PC-3 (cell line): ENCODE measurements at regions not wholly inside any gene's neighbourhood (a gene's known extent, or its start where the extent isn't known, plus 50 kb on each side); places are given as distances from the start of the nearest gene placed in this dataset.

ENCODE experiments used
- ATAC-seq: fragments of 200-7000 bp; cut with Tn5 transposase; 2 replicates; pipeline ENCODE4 v1.9.1; 2020; ENCODE audit warnings: mild to moderate bottlenecking, moderate library complexity
- BruUV-seq: library from RNA; stranded (reverse); fragments of 400-500 nt; replicated peaks from 2 replicates; lab custom pipeline; 2021; lab: Mats Ljungman, UMichigan
- CTCF ChIA-PET: fragments of 300-600 bp; sonication (Branson Sonifier 250); formaldehyde crosslinking; loops from one replicate; lab custom pipeline; 2022; ENCODE audit warnings: antibody characterized with exemption; lab: Charles Lee
- POLR2A ChIA-PET: fragments of 300-600 bp; sonication (Branson Sonifier 250); formaldehyde crosslinking; loops from one replicate; lab custom pipeline; 2022; ENCODE audit warnings: antibody characterized with exemption; ENCODE audit not compliant: unreplicated experiment; lab: Charles Lee
- DNase-seq: peaks from one replicate; pipeline ENCODE4 v3.0.0-alpha.2; 2015
- H2AFZ ChIP-seq: fragments of 300-600 bp; sonication (generic); 2 replicates; pipeline ENCODE4 v1.6.0; 2016; ENCODE audit warnings: antibody characterized with exemption, low read length
- H3F3A ChIP-seq: fragments of 300-600 bp; sonication (generic); one replicate; pipeline ENCODE4 v1.6.0; 2017; ENCODE audit warnings: antibody characterized with exemption, low read length, control low read depth, mild to moderate bottlenecking; ENCODE audit not compliant: unreplicated experiment
- H3K27ac ChIP-seq: fragments of 300-600 bp; sonication (generic); 2 replicates; pipeline ENCODE4 v1.5.1; 2016; ENCODE audit warnings: mild to moderate bottlenecking, low read length
- H3K27me3 ChIP-seq: fragments of 300-600 bp; sonication (generic); 2 replicates; pipeline ENCODE4 v1.6.1; 2016; ENCODE audit warnings: low read length, mixed read lengths
- H3K36me3 ChIP-seq: fragments of 300-600 bp; sonication (generic); 2 replicates; pipeline ENCODE4 v1.6.1; 2016; ENCODE audit warnings: low read depth, mixed run types, low read length, mixed read lengths
- H3K4me1 ChIP-seq: fragments of 300-600 bp; sonication (generic); 2 replicates; pipeline ENCODE4 v1.5.1; 2016; ENCODE audit warnings: low read length; ENCODE audit not compliant: insufficient read depth
- H3K4me2 ChIP-seq: fragments of 300-600 bp; sonication (generic); 2 replicates; pipeline ENCODE4 v1.6.0; 2016; ENCODE audit warnings: low read length
- H3K4me3 ChIP-seq: fragments of 300-600 bp; sonication (generic); 2 replicates; pipeline ENCODE4 v1.5.1; 2016; ENCODE audit warnings: mild to moderate bottlenecking, low read length, mixed read lengths
- H3K79me2 ChIP-seq: fragments of 300-600 bp; sonication (generic); 2 replicates; pipeline ENCODE4 v1.6.1; 2017; ENCODE audit warnings: low read length, mixed read lengths
- H3K9ac ChIP-seq: fragments of 300-600 bp; sonication (generic); 2 replicates; pipeline ENCODE4 v1.6.0; 2016; ENCODE audit warnings: mild to moderate bottlenecking, low read length
- H3K9me2 ChIP-seq: fragments of 300-600 bp; sonication (generic); replicated peaks from 2 replicates; pipeline ENCODE4 v1.6.1; 2016; ENCODE audit warnings: mixed run types, low read length, mixed read lengths
- H3K9me3 ChIP-seq: fragments of 300-600 bp; sonication (generic); 2 replicates; pipeline ENCODE4 v1.6.1; 2016; ENCODE audit warnings: low read length, mixed read lengths
- H4K20me1 ChIP-seq: fragments of 300-600 bp; sonication (generic); 2 replicates; pipeline ENCODE4 v1.6.1; 2016; ENCODE audit warnings: low read length, mixed read lengths
- EZH2 ChIP-seq: fragments of 300-600 bp; sonication (generic); IDR thresholded peaks from one replicate; pipeline ENCODE4 v1.6.1; 2017; ENCODE audit warnings: antibody characterized with exemption, mild to moderate bottlenecking, low read length; ENCODE audit not compliant: unreplicated experiment
- EZH2phosphoT487 ChIP-seq: fragments of 300-600 bp; sonication (generic); IDR thresholded peaks from 2 replicates; pipeline ENCODE4 v1.6.1; 2018; ENCODE audit warnings: mild to moderate bottlenecking, antibody characterized with exemption, low read length, borderline replicate concordance
- intact Hi-C: fragments of 100-400 bp; cut with micrococcal nuclease; formaldehyde crosslinking; loops from 2 replicates; pipeline ENCODE4 v1.9.0; 2023
- TF ChIP-seq, protein P1 (sequence below): fragments of 300-600 bp; sonication (generic); conservative IDR thresholded peaks from 2 replicates; pipeline ENCODE4 v1.5.1; 2017; ENCODE audit warnings: antibody characterized with exemption, low read depth, mild to moderate bottlenecking, low read length

DNA sequence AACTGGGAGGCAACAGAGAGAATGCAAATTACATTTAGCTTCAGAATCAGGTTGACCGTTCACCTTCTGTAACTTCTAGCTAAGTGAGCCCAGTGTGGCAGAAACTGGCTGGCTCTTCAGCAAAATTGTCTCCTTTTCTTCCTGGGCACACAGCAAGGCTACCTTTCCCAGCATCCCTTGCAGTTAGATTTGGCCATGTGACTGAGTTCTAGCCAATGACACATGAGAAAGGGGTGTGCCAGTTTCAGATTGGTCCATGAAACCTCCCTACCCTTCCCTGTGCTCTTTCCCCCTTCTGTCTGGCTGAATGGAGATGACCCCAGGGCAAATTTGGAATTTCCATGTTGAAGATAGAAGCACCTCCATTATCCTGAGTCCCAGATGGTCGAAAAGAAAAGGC lies 72.5 kb upstream of the SMIM23 start:
- Histone ChIP-seq H3F3A (no peaks in the 10 kb centered on the region), H3K4me1 (no peaks in the 10 kb centered on the region), H3K9ac (no peak overlapping the region), H3K27me3 (peaks cover 25% of the 10 kb centered on the region), H3K79me2 (no peaks in the 10 kb centered on the region), H4K20me1 (no peaks in the 10 kb centered on the region), H2AFZ (no peak overlapping the region), H3K9me3 (no peaks in the 10 kb centered on the region), H3K4me2 (no peak overlapping the region), H3K9me2 (no peaks in the 10 kb centered on the region), H3K4me3 (no peak overlapping the region), H3K36me3 (no peaks in the 10 kb centered on the region), H3K27ac (no peak overlapping the region)
- TF ChIP-seq, protein P1, sequence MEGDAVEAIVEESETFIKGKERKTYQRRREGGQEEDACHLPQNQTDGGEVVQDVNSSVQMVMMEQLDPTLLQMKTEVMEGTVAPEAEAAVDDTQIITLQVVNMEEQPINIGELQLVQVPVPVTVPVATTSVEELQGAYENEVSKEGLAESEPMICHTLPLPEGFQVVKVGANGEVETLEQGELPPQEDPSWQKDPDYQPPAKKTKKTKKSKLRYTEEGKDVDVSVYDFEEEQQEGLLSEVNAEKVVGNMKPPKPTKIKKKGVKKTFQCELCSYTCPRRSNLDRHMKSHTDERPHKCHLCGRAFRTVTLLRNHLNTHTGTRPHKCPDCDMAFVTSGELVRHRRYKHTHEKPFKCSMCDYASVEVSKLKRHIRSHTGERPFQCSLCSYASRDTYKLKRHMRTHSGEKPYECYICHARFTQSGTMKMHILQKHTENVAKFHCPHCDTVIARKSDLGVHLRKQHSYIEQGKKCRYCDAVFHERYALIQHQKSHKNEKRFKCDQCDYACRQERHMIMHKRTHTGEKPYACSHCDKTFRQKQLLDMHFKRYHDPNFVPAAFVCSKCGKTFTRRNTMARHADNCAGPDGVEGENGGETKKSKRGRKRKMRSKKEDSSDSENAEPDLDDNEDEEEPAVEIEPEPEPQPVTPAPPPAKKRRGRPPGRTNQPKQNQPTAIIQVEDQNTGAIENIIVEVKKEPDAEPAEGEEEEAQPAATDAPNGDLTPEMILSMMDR, result no peak
- POLR2A ChIA-PET, result no interaction called here
- CTCF ChIA-PET, result no interaction called here
- BruUV-seq, result no TSS peak
- intact Hi-C loops, result no loop called here
- DNase-seq (no peak), ATAC-seq (no peak)

DNA sequence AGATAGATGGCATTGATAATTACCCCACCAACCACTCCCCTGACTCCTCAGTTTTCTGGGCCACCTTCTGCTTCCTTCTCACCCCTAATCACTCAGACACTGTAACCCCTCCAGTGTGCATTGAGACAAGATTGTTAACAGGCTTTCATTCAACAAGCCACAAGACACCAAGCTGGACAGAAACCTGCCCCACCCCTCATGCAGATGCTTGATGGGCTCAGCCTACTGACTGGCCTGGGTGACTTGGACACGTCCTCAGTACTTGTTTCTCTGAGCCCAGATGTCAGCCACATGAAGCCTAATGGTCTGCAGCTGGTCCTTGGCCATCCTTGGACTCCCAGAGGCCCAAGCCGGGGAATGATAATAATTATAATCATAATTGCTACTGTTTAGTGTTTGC lies 71.4 kb upstream of the SMIM23 start:
- POLR2A ChIA-PET, result no interaction called here
- ATAC-seq, result no peak
- DNase-seq, result no peak
- no peak overlapping the region for H3K4me3 ChIP-seq
- H3K79me2 ChIP-seq, result no peaks in the 10 kb centered on the region
- TF ChIP-seq, protein P1, result no peak
- no peak for TF ChIP-seq EZH2phosphoT487
- no peak for TF ChIP-seq EZH2
- H4K20me1 ChIP-seq, result no peaks in the 10 kb centered on the region
- intact Hi-C loops, result no loop called here
- BruUV-seq, result no TSS peak
- no peaks in the 10 kb centered on the region for H3K4me1 ChIP-seq
- no peak overlapping the region for H3K27ac ChIP-seq
- peaks cover 36% of the 10 kb centered on the region for H3K27me3 ChIP-seq
- no peak overlapping the region for H2AFZ ChIP-seq
- no peaks in the 10 kb centered on the region for H3K36me3 ChIP-seq
- no peaks in the 10 kb centered on the region for H3F3A ChIP-seq
- no peaks in the 10 kb centered on the region for H3K9me3 ChIP-seq
- no peaks in the 10 kb centered on the region for H3K9me2 ChIP-seq
- H3K9ac ChIP-seq, result no peak overlapping the region
- no peak overlapping the region for H3K4me2 ChIP-seq
- CTCF ChIA-PET, result no interaction called here

DNA sequence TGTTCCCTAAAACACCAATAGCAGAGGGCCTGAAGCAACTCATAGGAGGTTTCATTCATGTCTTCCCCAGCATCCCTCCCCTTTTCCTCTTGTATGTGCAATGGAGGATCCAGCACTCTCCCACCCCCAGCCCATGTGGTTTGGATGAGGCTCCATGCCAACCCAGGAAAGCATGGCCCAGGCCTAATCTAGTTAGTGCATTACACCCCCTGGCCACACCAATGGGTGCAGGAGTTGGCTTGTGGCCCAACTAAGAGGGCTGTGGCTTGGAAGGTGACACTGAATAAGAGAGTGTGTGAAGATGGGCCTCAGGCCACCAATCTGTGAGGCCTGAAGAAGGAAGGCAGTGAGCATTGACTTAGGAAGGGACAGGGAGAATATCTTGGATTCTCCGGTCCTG lies 70.8 kb upstream of the SMIM23 start:
- intact Hi-C loops, result no loop called here
- no peak overlapping the region for H3K4me2 ChIP-seq
- H3F3A ChIP-seq, result no peaks in the 10 kb centered on the region
- peaks cover 42% of the 10 kb centered on the region for H3K27me3 ChIP-seq
- no peak for ATAC-seq
- no TSS peak for BruUV-seq
- no peak overlapping the region for H3K27ac ChIP-seq
- POLR2A ChIA-PET, result no interaction called here
- H3K4me1 ChIP-seq, result no peaks in the 10 kb centered on the region
- no peaks in the 10 kb centered on the region for H3K9me2 ChIP-seq
- H3K36me3 ChIP-seq, result no peaks in the 10 kb centered on the region
- H2AFZ ChIP-seq, result no peak overlapping the region
- no peak for DNase-seq
- no peaks in the 10 kb centered on the region for H4K20me1 ChIP-seq
- H3K9ac ChIP-seq, result no peak overlapping the region
- TF ChIP-seq EZH2 (no peak), EZH2phosphoT487 (no peak)
- TF ChIP-seq, protein P1, result no peak
- H3K79me2 ChIP-seq, result no peaks in the 10 kb centered on the region
- CTCF ChIA-PET, result no interaction called here
- no peaks in the 10 kb centered on the region for H3K9me3 ChIP-seq
- no peak overlapping the region for H3K4me3 ChIP-seq
